H1 (cell line): ENCODE measurements at regions not wholly inside any gene's neighbourhood (a gene's known extent, or its start where the extent isn't known, plus 50 kb on each side); places are given as distances from the start of the nearest gene placed in this dataset.

Experiments
- CTCF ChIA-PET: fragments of 300-600 bp; sonication (Branson Sonifier 250); formaldehyde crosslinking; loops from one replicate; lab custom pipeline; 2021; ENCODE audit not compliant: partially characterized antibody; lab: Charles Lee
- POLR2A ChIA-PET: fragments of 300-600 bp; sonication (Branson Sonifier 250); formaldehyde crosslinking; loops from one replicate; lab custom pipeline; 2021; ENCODE audit warnings: inconsistent platforms; ENCODE audit not compliant: partially characterized antibody; lab: Charles Lee
- DNase-seq, 2 experiments: peaks; one replicate each; pipeline versions ENCODE4 v3.0.0 to v3.0.0-alpha.2; 2010 to 2022; ENCODE audit warnings: low spot score in 2 of 2, low read depth in 1 of 2, mixed read lengths in 1 of 2
- FAIRE-seq: peaks from 2 replicates; lab custom pipeline; 2011; peaks lifted over from hg19 to GRCh38; lab: Jason Lieb, UNC
- H2AFZ ChIP-seq: 2 replicates; pipeline ENCODE4 v1.8.1; 2012; ENCODE audit warnings: low read length, inconsistent platforms
- H2AK5ac ChIP-seq: 2 replicates; pipeline ENCODE4 v1.6.1; 2013; ENCODE audit warnings: low read depth, low read length
- H2BK120ac ChIP-seq: replicated peaks from 2 replicates; pipeline ENCODE3; 2013; ENCODE audit warnings: low read depth, low read length, inconsistent platforms
- H2BK12ac ChIP-seq: 2 replicates; pipeline ENCODE4 v1.6.1; 2013; ENCODE audit warnings: low read depth, low read length
- H2BK15ac ChIP-seq: 2 replicates; pipeline ENCODE4 v1.6.1; 2013; ENCODE audit warnings: low read length
- H2BK20ac ChIP-seq: 2 replicates; pipeline ENCODE4 v1.6.1; 2013; ENCODE audit warnings: low read length
- H2BK5ac ChIP-seq: 2 replicates; pipeline ENCODE4 v1.6.1; 2013; ENCODE audit warnings: low read depth, low read length
- H3K14ac ChIP-seq: 2 replicates; pipeline ENCODE4 v1.6.1; 2013; ENCODE audit warnings: inconsistent platforms; ENCODE audit not compliant: insufficient read length
- H3K18ac ChIP-seq: 2 replicates; pipeline ENCODE4 v1.6.1; 2013; ENCODE audit warnings: low read length; ENCODE audit errors: extremely low read depth
- H3K23ac ChIP-seq: 2 replicates; pipeline ENCODE4 v1.6.1; 2013; ENCODE audit warnings: inconsistent platforms; ENCODE audit not compliant: insufficient read length
- H3K23me2 ChIP-seq: 2 replicates; pipeline ENCODE4 v1.6.1; 2013; ENCODE audit warnings: low read depth, low read length
- H3K27ac ChIP-seq: 2 replicates; pipeline ENCODE4 v1.6.1; 2011; ENCODE audit warnings: low read depth, low read length, inconsistent platforms
- H3K27me3 ChIP-seq, 4 experiments: replicated peaks in 1 of 4; 1 replicate in 1 of 4; 2 replicates in 3 of 4; pipeline versions ENCODE4 v1.6.1 to v1.8.1; 2011 to 2013; ENCODE audit warnings: low read length in 3 of 4, mild to moderate bottlenecking in 3 of 4, inconsistent platforms in 2 of 4, mixed read lengths in 2 of 4, moderate library complexity in 1 of 4; ENCODE audit not compliant: control insufficient read depth in 3 of 4, insufficient read depth in 3 of 4; ENCODE audit errors: extremely low read depth in 1 of 4
- H3K36me3 ChIP-seq, 4 experiments: 2 replicates each; pipeline versions ENCODE4 v1.6.1 to v1.8.1; 2011 to 2013; ENCODE audit warnings: mild to moderate bottlenecking in 4 of 4, low read length in 3 of 4, moderate library complexity in 2 of 4, control low read depth in 1 of 4, inconsistent platforms in 1 of 4; ENCODE audit not compliant: insufficient read depth in 4 of 4, control insufficient read depth in 2 of 4
- H3K4ac ChIP-seq: replicated peaks from 2 replicates; pipeline ENCODE3; 2013; ENCODE audit warnings: low read length, low read depth, mixed read lengths, inconsistent platforms; ENCODE audit not compliant: insufficient read length
- H3K4me1 ChIP-seq, 4 experiments: replicated peaks in 1 of 4; 1 replicate in 1 of 4; 2 replicates in 3 of 4; pipeline versions ENCODE4 v1.6.1 to v1.8.1; 2011 to 2013; ENCODE audit warnings: low read length in 3 of 4, inconsistent platforms in 2 of 4, mixed read lengths in 1 of 4; ENCODE audit not compliant: insufficient read depth in 4 of 4, control insufficient read depth in 3 of 4
- H3K4me2 ChIP-seq, 2 experiments: 2 replicates each; pipeline versions ENCODE4 v1.6.1 to v1.8.1; 2011 to 2013; ENCODE audit warnings: low read depth in 2 of 2, low read length in 2 of 2, control low read depth in 1 of 2, inconsistent platforms in 1 of 2, mild to moderate bottlenecking in 1 of 2; ENCODE audit not compliant: insufficient read depth in 1 of 2
- H3K4me3 ChIP-seq, 4 experiments: fragments of 200-600, 300-600 bp in 1 of 4; sonication (generic), shearing (Covaris generic), sonication (Bioruptor Twin) in 1 of 4; 2 replicates each; pipeline versions ENCODE4 v1.5.1 to v1.8.1; 2011 to 2016; ENCODE audit warnings: low read length in 4 of 4, low read depth in 3 of 4, control low read depth in 2 of 4, inconsistent platforms in 2 of 4, mild to moderate bottlenecking in 2 of 4, mixed read lengths in 1 of 4, moderate library complexity in 1 of 4; ENCODE audit not compliant: insufficient read depth in 2 of 4; ENCODE audit errors: extremely low read depth in 1 of 4
- H3K56ac ChIP-seq: replicated peaks from 2 replicates; pipeline ENCODE3; 2013; ENCODE audit warnings: low read depth, mild to moderate bottlenecking, mixed read lengths, low read length, inconsistent platforms; ENCODE audit not compliant: insufficient read length
- H3K79me1 ChIP-seq: 2 replicates; pipeline ENCODE4 v1.6.1; 2013; ENCODE audit warnings: low read depth, low read length, control low read depth
- H3K79me2 ChIP-seq, 2 experiments: 2 replicates each; pipeline versions ENCODE4 v1.6.1 to v1.8.1; 2012 to 2013; ENCODE audit warnings: low read length in 2 of 2, mild to moderate bottlenecking in 2 of 2, inconsistent platforms in 1 of 2; ENCODE audit not compliant: insufficient read depth in 2 of 2, control insufficient read depth in 1 of 2
- H3K9ac ChIP-seq, 4 experiments: replicated peaks in 1 of 4; 1 replicate in 1 of 4; 2 replicates in 3 of 4; pipeline versions ENCODE4 v1.6.1 to v1.8.1; 2011 to 2013; ENCODE audit warnings: low read depth in 3 of 4, low read length in 3 of 4, control low read depth in 2 of 4, mild to moderate bottlenecking in 2 of 4, moderate library complexity in 2 of 4, inconsistent platforms in 1 of 4; ENCODE audit errors: extremely low read depth in 1 of 4
- H3K9me3 ChIP-seq, 2 experiments: 2 replicates each; pipeline versions ENCODE4 v1.6.1 to v1.8.1; 2012 to 2013; ENCODE audit warnings: mild to moderate bottlenecking in 2 of 2, moderate library complexity in 2 of 2, control low read depth in 1 of 2, inconsistent platforms in 1 of 2, low read depth in 1 of 2, low read length in 1 of 2, mixed read lengths in 1 of 2; ENCODE audit not compliant: insufficient read depth in 2 of 2
- H4K20me1 ChIP-seq, 2 experiments: replicated peaks in 1 of 2; 2 replicates each; pipeline versions ENCODE3 to v1.8.1; 2011 to 2013; ENCODE audit warnings: inconsistent platforms in 2 of 2, low read length in 2 of 2, mild to moderate bottlenecking in 1 of 2; ENCODE audit not compliant: insufficient read depth in 2 of 2, control insufficient read depth in 1 of 2
- H4K5ac ChIP-seq: 2 replicates; pipeline ENCODE4 v1.6.1; 2013; ENCODE audit warnings: low read length, low read depth, mixed read lengths, inconsistent platforms; ENCODE audit not compliant: insufficient read length
- H4K8ac ChIP-seq: 2 replicates; pipeline ENCODE4 v1.8.0; 2013; ENCODE audit warnings: mild to moderate bottlenecking, moderate library complexity, low read length, inconsistent platforms; ENCODE audit not compliant: insufficient read depth; ENCODE audit errors: extremely low read depth
- H4K91ac ChIP-seq: replicated peaks from 2 replicates; pipeline ENCODE3; 2013; ENCODE audit warnings: low read length, mixed read lengths, inconsistent platforms; ENCODE audit not compliant: insufficient read length
- KDM1A ChIP-seq: fragments of 200-600, 300-600 bp; sonication (generic); IDR thresholded peaks from 2 replicates; pipeline ENCODE4 v1.7.1; 2016; ENCODE audit warnings: mild to moderate bottlenecking, low read length, borderline replicate concordance
- KDM5A ChIP-seq: fragments of 200-600 bp; IDR thresholded peaks from 2 replicates; pipeline ENCODE4 v1.7.1; 2012; ENCODE audit warnings: mild to moderate bottlenecking, low read length, inconsistent platforms, mixed read lengths
- YY1 ChIP-seq: IDR thresholded peaks from 2 replicates; pipeline ENCODE4 v1.6.1; 2011; ENCODE audit warnings: low read depth, mild to moderate bottlenecking, low read length
- WGBS, 2 experiments: shearing (Covaris generic) in 1 of 2; methylation state at CpG; one replicate each; pipeline versions ENCODE4 v1.1.6 to v1.1.7; 2013 to 2015; ENCODE audit warnings: low lambda C conversion rate in 2 of 2, mixed read lengths in 2 of 2, inconsistent platforms in 1 of 2, low coverage in 1 of 2, missing lambda C conversion rate in 1 of 2; ENCODE audit not compliant: insufficient replicate concordance in 2 of 2, insufficient coverage in 1 of 2, insufficient read length in 1 of 2; ENCODE audit errors: extremely low coverage in 1 of 2, missing lambda C conversion rate in 1 of 2; 5-methylcytosine and 5-hydroxymethylcytosine counted together

- peak in 1 of 2 experiments; percentile 31 for DNase-seq
- H3K18ac ChIP-seq = no peak overlapping the region
- H3K4me1 ChIP-seq = peaks cover 0 to 2% (median 0%) of the 10 kb centered on the region in 4 experiments; a peak in 2 of 7 replicates
- no peak overlapping the region for H3K4me2 ChIP-seq
- H3K79me2 ChIP-seq = no peaks in the 10 kb centered on the region
- no peak overlapping the region for H2BK15ac ChIP-seq
- H2BK120ac ChIP-seq = no peak overlapping the region
- H3K4me3 ChIP-seq = no peak overlapping the region
- WGBS, 2 experiments = 89% methylated on average over 24 of the region's 25 CpGs; no CpG with 5 or more reads in 1 of the 2 experiments
- peak overlapping the region; percentile 77 for H4K8ac ChIP-seq
- no peak overlapping the region for H3K4ac ChIP-seq
- ChIA-PET POLR2A (no interaction called here), CTCF (interaction anchor here (2.5 kb wide), 1 partner anchor 24 kb away, joined by 8 read pairs; no protein-coding TSS in a partner anchor)
- H3K27me3 ChIP-seq = no peaks in the 10 kb centered on the region; a peak in 1 of 7 replicates
- H3K27ac ChIP-seq = no peak overlapping the region
- no peak overlapping the region for H2AK5ac ChIP-seq
- H3K23me2 ChIP-seq = no peaks in the 10 kb centered on the region; the same call in 1 of the 2 replicates
- H2BK5ac ChIP-seq = no peak overlapping the region
- no peak overlapping the region for H2AFZ ChIP-seq
- no peak overlapping the region for H3K9ac ChIP-seq
- FAIRE-seq = no peak
- H3K79me1 ChIP-seq = no peaks in the 10 kb centered on the region
- H4K91ac ChIP-seq = no peak overlapping the region
- H2BK12ac ChIP-seq = no peak overlapping the region
- no peak overlapping the region for H2BK20ac ChIP-seq
- H3K14ac ChIP-seq = no peak overlapping the region
- no peaks in the 10 kb centered on the region for H3K9me3 ChIP-seq
- no peak overlapping the region for H4K5ac ChIP-seq
- no peaks in the 10 kb centered on the region for H3K36me3 ChIP-seq
- peaks cover 0 to 2% of the 10 kb centered on the region in 2 experiments for H4K20me1 ChIP-seq
- H3K56ac ChIP-seq = no peak overlapping the region
- no peak overlapping the region for H3K23ac ChIP-seq
- TF ChIP-seq KDM1A = no peak
- no peak for TF ChIP-seq YY1
- no peak for TF ChIP-seq KDM5A
Observed at GRCh38 chr10:131810805-131811629, 89.8 kb upstream of the PPP2R2D start.
